Natural killer cell (primary cell): ENCODE measurements at regions not wholly inside any gene's neighbourhood (a gene's known extent, or its start where the extent isn't known, plus 50 kb on each side); places are given as distances from the start of the nearest gene placed in this dataset.

Experiments
- ATAC-seq, 3 donors: fragments of 150-1000 bp in 2 of 3; fragments of 200-7000 bp in 1 of 3; cut with Tn5 transposase; 1 replicate in 1 of 3; 2 replicates in 2 of 3; pipeline ENCODE4 v1.10.0; 2021; ENCODE audit warnings: mild to moderate bottlenecking in 2 of 3, moderate library complexity in 2 of 3
- DNase-seq, 2 donors: peaks; one replicate each; pipeline versions ENCODE4 v3.0.0 to v3.0.0-alpha.2; 2013 to 2021; ENCODE audit warnings: mixed read lengths in 1 of 2
- H3K27ac ChIP-seq: one replicate; pipeline ENCODE4 v1.5.1; 2013; ENCODE audit warnings: mild to moderate bottlenecking, low read length
- H3K27me3 ChIP-seq: one replicate; pipeline ENCODE4 v1.6.1; 2013; ENCODE audit warnings: low read length; ENCODE audit not compliant: control insufficient read depth, insufficient read depth
- H3K36me3 ChIP-seq: one replicate; pipeline ENCODE4 v1.6.1; 2013; ENCODE audit warnings: low read length; ENCODE audit not compliant: control insufficient read depth, insufficient read depth
- H3K4me1 ChIP-seq: one replicate; pipeline ENCODE4 v1.6.1; 2013; ENCODE audit warnings: low read length; ENCODE audit not compliant: control insufficient read depth, insufficient read depth
- H3K4me3 ChIP-seq: one replicate; pipeline ENCODE4 v1.5.1; 2013; ENCODE audit warnings: low read length
- H3K9me3 ChIP-seq: one replicate; pipeline ENCODE4 v1.6.1; 2013; ENCODE audit warnings: low read length; ENCODE audit not compliant: control insufficient read depth, insufficient read depth
- H3K27ac Mint-ChIP-seq, 2 donors: one replicate each; pipeline ENCODE4 v1.8.0; 2022; ENCODE audit warnings: mild to moderate bottlenecking in 2 of 2, mixed read lengths in 2 of 2, moderate library complexity in 1 of 2
- H3K27me3 Mint-ChIP-seq, 2 donors: one replicate each; pipeline ENCODE4 v1.8.0; 2022; ENCODE audit warnings: low read depth in 2 of 2, mixed read lengths in 2 of 2
- H3K36me3 Mint-ChIP-seq: one replicate; pipeline ENCODE4 v1.8.0; 2022; ENCODE audit warnings: mixed read lengths
- H3K4me1 Mint-ChIP-seq, 2 donors: one replicate each; pipeline ENCODE4 v1.8.0; 2022; ENCODE audit warnings: mixed read lengths in 2 of 2
- H3K4me3 Mint-ChIP-seq: one replicate; pipeline ENCODE4 v1.8.0; 2022; ENCODE audit warnings: mild to moderate bottlenecking, moderate library complexity, mixed read lengths
- H3K9me3 Mint-ChIP-seq, 2 donors: one replicate each; pipeline ENCODE4 v1.8.0; 2022; ENCODE audit warnings: mixed read lengths in 2 of 2
- CTCF ChIP-seq: fragments of 200-600 bp; IDR thresholded peaks from one replicate; pipeline ENCODE4 v1.8.0; 2022; ENCODE audit warnings: antibody characterized with exemption
- WGBS: methylation state at CpG from one replicate; pipeline ENCODE4 v1.1.7; 2013; ENCODE audit warnings: missing lambda C conversion rate; ENCODE audit not compliant: insufficient coverage; 5-methylcytosine and 5-hydroxymethylcytosine counted together
- intact Hi-C: fragments of 100-400 bp; cut with micrococcal nuclease; formaldehyde crosslinking; loops from one replicate; pipeline ENCODE4 v1.14.2; 2022

- H3K27me3 ChIP-seq = no peaks in the 10 kb centered on the region
- WGBS = 86% methylated on average over 5 of the region's 5 CpGs
- Mint-ChIP-seq H3K27ac (no peak overlapping the region), H3K27me3 (peaks cover 8 to 9% of the 10 kb centered on the region in 2 donors), H3K36me3 (no peaks in the 10 kb centered on the region), H3K4me1 (no peaks in the 10 kb centered on the region), H3K4me3 (no peak overlapping the region), H3K9me3 (no peaks in the 10 kb centered on the region)
- no peak for TF ChIP-seq CTCF
- H3K4me3 ChIP-seq = no peak overlapping the region
- H3K36me3 ChIP-seq = no peaks in the 10 kb centered on the region
- H3K27ac ChIP-seq = no peak overlapping the region
- no peaks in the 10 kb centered on the region for H3K4me1 ChIP-seq
- H3K9me3 ChIP-seq = no peaks in the 10 kb centered on the region
- ATAC-seq (peak in 1 of 3 donors; percentile 61), DNase-seq (peak in 1 of 2 donors; percentile 6)
- intact Hi-C loops = no loop called here
These were observed 109.9 kb downstream of the AHR start for GRCh38 chr7:17408245-17408903.

GRCh38 chr7:17408904-17409290 lies 110.4 kb downstream of the AHR start:
- TF ChIP-seq CTCF = no peak
- no peaks in the 10 kb centered on the region for H3K36me3 Mint-ChIP-seq

GRCh38 chr7:17411922-17412321 lies 113.5 kb downstream of the AHR start:
- intact Hi-C loops = no loop called here
- H3K27me3 ChIP-seq = no peaks in the 10 kb centered on the region
- Mint-ChIP-seq H3K9me3 (no peaks in the 10 kb centered on the region), H3K4me3 (no peak overlapping the region), H3K36me3 (no peaks in the 10 kb centered on the region), H3K4me1 (no peaks in the 10 kb centered on the region), H3K27me3 (peaks cover 0 to 3% of the 10 kb centered on the region in 2 donors), H3K27ac (no peak overlapping the region)
- TF ChIP-seq CTCF = no peak
- no peaks in the 10 kb centered on the region for H3K36me3 ChIP-seq
- no peak overlapping the region for H3K4me3 ChIP-seq
- ATAC-seq (no peak), DNase-seq (no peak)
- H3K9me3 ChIP-seq = no peaks in the 10 kb centered on the region
- WGBS = 90% methylated on average over 2 of the region's 3 CpGs
- H3K27ac ChIP-seq = no peak overlapping the region
- no peaks in the 10 kb centered on the region for H3K4me1 ChIP-seq

More at GRCh38 chr7:17408904-17409290, 110.4 kb downstream of the AHR start:
- whole genome bisulfite sequencing = 78% methylated on average over 3 of the region's 4 CpGs
- intact Hi-C loops = no loop called here
- Mint-ChIP-seq H3K27ac (no peak overlapping the region), H3K4me3 (no peak overlapping the region), H3K9me3 (no peaks in the 10 kb centered on the region), H3K27me3 (peaks cover 8 to 9% of the 10 kb centered on the region in 2 donors), H3K4me1 (no peaks in the 10 kb centered on the region)
- H3K36me3 ChIP-seq = no peaks in the 10 kb centered on the region
- ATAC-seq (no peak), DNase-seq (no peak)
- H3K9me3 ChIP-seq = no peaks in the 10 kb centered on the region
- no peaks in the 10 kb centered on the region for H3K27me3 ChIP-seq
- no peak overlapping the region for H3K4me3 ChIP-seq
- no peaks in the 10 kb centered on the region for H3K4me1 ChIP-seq
- no peak overlapping the region for H3K27ac ChIP-seq

- H3K9me3 ChIP-seq = no peaks in the 10 kb centered on the region
- Mint-ChIP-seq H3K9me3 (no peaks in the 10 kb centered on the region), H3K36me3 (no peaks in the 10 kb centered on the region), H3K27ac (no peak overlapping the region), H3K4me3 (no peak overlapping the region), H3K4me1 (no peaks in the 10 kb centered on the region), H3K27me3 (peaks cover 0 to 3% of the 10 kb centered on the region in 2 donors)
- ATAC-seq (no peak), DNase-seq (no peak)
- H3K4me3 ChIP-seq = no peak overlapping the region
- H3K27ac ChIP-seq = no peak overlapping the region
- no peaks in the 10 kb centered on the region for H3K27me3 ChIP-seq
- H3K4me1 ChIP-seq = no peaks in the 10 kb centered on the region
- intact Hi-C loops = no loop called here
- TF ChIP-seq CTCF = no peak
- 100% methylated on average over 1 of the region's 1 CpG for WGBS
- H3K36me3 ChIP-seq = no peaks in the 10 kb centered on the region
These were observed 114.4 kb downstream of the AHR start for GRCh38 chr7:17412883-17413282.
